ENCODE measurements at regions not wholly inside any gene's neighbourhood (a gene's known extent, or its start where the extent isn't known, plus 50 kb on each side); places are given as distances from the start of the nearest gene placed in this dataset.

DNA sequence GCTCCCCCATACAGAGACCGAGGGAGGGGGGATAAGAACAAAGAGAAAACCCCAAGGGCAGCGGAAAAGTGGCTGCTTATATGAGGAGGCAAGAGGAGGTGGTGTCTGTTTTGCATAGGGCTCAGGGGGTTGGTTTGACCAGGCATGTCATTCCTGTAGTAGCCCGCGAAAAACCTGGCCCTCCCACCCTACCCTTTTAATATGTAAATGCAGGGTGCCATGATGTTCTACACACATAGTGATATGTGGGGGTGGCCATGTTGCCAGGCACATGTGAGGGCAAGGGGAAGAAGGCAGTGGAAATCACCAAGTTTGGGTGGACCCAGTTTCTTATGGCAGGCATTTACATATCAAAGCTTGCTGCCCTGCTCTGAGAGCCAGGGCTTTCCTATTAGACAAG, 203.5 kb upstream of the UBL3 start:
- Histone ChIP-seq H3K9me3 (peaks cover 5% of the 10 kb centered on the region), H3K27ac (no peak overlapping the region)
- TF ChIP-seq CTCF (IDR thresholded peaks at IDR 0.05) = no peak

DNA sequence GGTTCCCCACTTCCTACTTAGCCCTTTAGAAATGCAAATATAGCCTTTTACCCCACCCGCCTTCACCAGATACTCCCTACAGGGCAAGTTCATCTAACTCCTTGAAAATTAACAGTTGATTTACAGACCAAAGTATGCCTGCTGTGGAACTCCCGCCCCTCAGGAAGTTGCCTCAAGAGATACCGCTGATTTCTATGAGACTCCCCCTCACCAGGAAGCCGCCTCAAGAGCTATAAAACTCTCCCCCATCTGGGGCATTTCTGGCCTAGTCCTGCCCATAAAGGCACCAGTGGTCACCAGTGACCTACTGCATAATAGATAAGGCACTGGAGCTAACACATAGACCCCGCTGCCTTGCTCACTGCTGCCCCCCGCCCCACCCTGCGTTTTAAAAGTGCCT, 201.7 kb upstream of the UBL3 start:
- Histone ChIP-seq H3K36me3 (no peaks in the 10 kb centered on the region), H3K4me3 (no peak overlapping the region), H3K27me3 (ENCODE audit: low read depth) (no peaks in the 10 kb centered on the region), H3K9me3 (no peaks in the 10 kb centered on the region), H3K4me1 (no peaks in the 10 kb centered on the region), H3K27ac (no peak overlapping the region)
- TF ChIP-seq CTCF (IDR thresholded peaks at IDR 0.05) = no peak
- DNase-seq (no peak), ATAC-seq (no peak)
- intact Hi-C loops (cut with DNase I) = no loop called here

More for the DNA sequence above, 203.5 kb upstream of the UBL3 start:
- Histone ChIP-seq H3K36me3 (no peaks in the 10 kb centered on the region), H3K4me3 (no peak overlapping the region), H3K27me3 (ENCODE audit: low read depth) (no peaks in the 10 kb centered on the region), H3K4me1 (no peaks in the 10 kb centered on the region)
- no peak for ATAC-seq
- no peak for DNase-seq
- intact Hi-C loops (cut with DNase I) = no loop called here

DNA sequence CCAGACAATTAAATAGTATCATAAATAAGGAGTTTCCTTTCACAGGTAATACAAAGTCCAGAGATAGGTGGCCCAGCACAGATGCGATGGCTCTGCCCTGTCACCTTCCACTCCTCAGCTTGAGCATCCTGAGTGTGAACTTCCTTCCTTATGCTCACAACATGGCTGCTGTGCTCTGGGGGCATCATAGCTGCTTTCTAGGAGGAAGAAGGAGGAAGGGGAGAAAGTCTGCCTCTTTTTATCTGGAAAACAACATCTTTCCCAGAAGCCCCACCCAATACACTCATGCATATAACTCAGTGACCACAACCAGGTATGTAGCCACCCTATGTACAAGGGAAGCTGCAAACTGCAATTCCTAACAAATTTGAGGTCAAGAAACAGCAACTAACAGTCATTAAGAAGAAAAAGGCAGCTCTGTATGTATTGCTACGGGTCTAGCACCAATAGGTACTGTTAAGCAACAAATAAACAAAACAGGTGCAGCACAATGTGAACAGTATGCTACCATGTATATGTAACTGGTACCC, 201.2 kb upstream of the UBL3 start:
- ATAC-seq = no peak
- no peak for DNase-seq
- no peaks in the 10 kb centered on the region for H3K9me3 ChIP-seq
- H3K27ac ChIP-seq = no peak overlapping the region
- TF ChIP-seq CTCF (IDR thresholded peaks at IDR 0.05) = no peak
- H3K4me1 ChIP-seq = no peaks in the 10 kb centered on the region
- intact Hi-C loops (cut with DNase I) = no loop called here
- H3K27me3 ChIP-seq (ENCODE audit: low read depth) = no peaks in the 10 kb centered on the region
- no peaks in the 10 kb centered on the region for H3K36me3 ChIP-seq
- H3K4me3 ChIP-seq = no peak overlapping the region

- no peaks in the 10 kb centered on the region for H3K9me3 ChIP-seq
- peak in 1 of 2 donors; percentile 15 for ATAC-seq
- no peaks in the 10 kb centered on the region for H3K27me3 ChIP-seq (ENCODE audit: low read depth)
- no peak overlapping the region for H3K27ac ChIP-seq
- DNase-seq = no peak
- TF ChIP-seq CTCF (IDR thresholded peaks at IDR 0.05) = no peak
- H3K4me1 ChIP-seq = no peaks in the 10 kb centered on the region
- intact Hi-C loops (cut with DNase I) = no loop called here
- H3K36me3 ChIP-seq = no peaks in the 10 kb centered on the region
- no peak overlapping the region for H3K4me3 ChIP-seq
Measured at GRCh38 chr13:30049692-30050091, 199.3 kb upstream of the UBL3 start.

DNA sequence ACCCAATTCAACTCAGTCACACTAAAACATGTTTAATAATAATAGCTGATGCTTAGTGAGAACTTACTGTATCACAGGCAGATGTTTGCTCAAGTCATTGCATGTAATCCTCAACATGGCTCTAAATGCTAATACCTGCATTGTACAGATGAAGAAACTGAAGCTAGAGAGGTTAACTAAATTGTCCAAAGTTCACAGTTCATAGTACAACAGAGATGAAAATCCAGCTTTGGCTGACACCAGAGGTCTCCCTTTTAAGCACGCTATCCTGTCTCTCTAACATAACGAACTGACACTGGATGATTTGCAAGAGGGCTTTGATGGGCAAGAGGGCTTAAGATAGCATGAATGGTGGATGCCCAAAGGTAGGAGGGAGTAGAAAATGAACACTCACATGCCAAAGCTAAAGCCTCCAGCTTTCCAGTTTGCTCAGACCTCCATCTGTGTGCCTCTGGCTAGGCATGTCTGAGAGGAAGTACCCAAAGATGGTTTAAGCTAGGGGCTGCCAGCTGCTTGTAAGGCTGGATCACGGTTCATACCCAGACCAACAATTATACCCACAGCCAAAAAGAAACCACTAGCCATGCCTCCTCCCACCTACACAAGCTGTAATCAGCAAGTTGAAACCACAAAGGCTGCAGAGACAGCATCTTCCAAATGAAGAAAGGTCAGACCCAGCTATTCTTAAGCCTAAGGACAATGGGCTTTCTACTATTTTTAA, 196.9 kb upstream of the UBL3 start:
- Histone ChIP-seq H3K36me3 (no peaks in the 10 kb centered on the region), H3K27me3 (ENCODE audit: low read depth) (no peaks in the 10 kb centered on the region), H3K4me3 (no peak overlapping the region), H3K4me1 (no peaks in the 10 kb centered on the region), H3K27ac (no peak overlapping the region), H3K9me3 (no peaks in the 10 kb centered on the region)
- DNase-seq (no peak), ATAC-seq (no peak)
- intact Hi-C loops (cut with DNase I) = no loop called here
- no peak for TF ChIP-seq CTCF (IDR thresholded peaks at IDR 0.05)

Measured in lower lobe of right lung (tissue), 2 donors.